ENCODE measurements at regions not wholly inside any gene's neighbourhood (a gene's known extent, or its start where the extent isn't known, plus 50 kb on each side); places are given as distances from the start of the nearest gene placed in this dataset.

- TF ChIP-seq CTCF (IDR thresholded peaks at IDR 0.05; ENCODE audit: insufficient read depth, low read depth, low read length) (no peak), EZH2 (IDR thresholded peaks at IDR 0.05; ENCODE audit: insufficient read depth, low read length) (no peak)
Observed at GRCh38 chr18:76056471-76057110, 438.5 kb downstream of the ZNF516 start.

All from astrocyte (in vitro differentiated cells and primary cell).